ENCODE measurements at regions not wholly inside any gene's neighbourhood (a gene's known extent, or its start where the extent isn't known, plus 50 kb on each side); places are given as distances from the start of the nearest gene placed in this dataset.
A peak's percentile ranks its signal among the peaks of the same experiment; 100 is the strongest.

GRCh38 chr12:91339106-91339505 lies 156.5 kb upstream of the DCN start:
- DNase-seq (ENCODE audit: low read depth in 2 of 3, low spot score in 2 of 3) = no peak

GRCh38 chr12:91335699-91336098 lies 153.1 kb upstream of the DCN start:
- no peak for DNase-seq (ENCODE audit: low read depth in 2 of 3, low spot score in 2 of 3)

GRCh38 chr12:91333966-91334365 lies 151.3 kb upstream of the DCN start:
- DNase-seq (ENCODE audit: low read depth in 2 of 3, low spot score in 2 of 3) = no peak

GRCh38 chr12:91332302-91332701 lies 149.7 kb upstream of the DCN start:
- DNase-seq (ENCODE audit: low read depth in 2 of 3, low spot score in 2 of 3) = no peak

- DNase-seq (ENCODE audit: low read depth in 2 of 3, low spot score in 2 of 3) = no peak
These were observed 148.8 kb upstream of the DCN start for GRCh38 chr12:91331371-91331770.

- no peak for DNase-seq (ENCODE audit: low read depth in 2 of 3, low spot score in 2 of 3)
These were observed 145.8 kb upstream of the DCN start for GRCh38 chr12:91328451-91328850.

- DNase-seq (ENCODE audit: low read depth in 2 of 3, low spot score in 2 of 3) = no peak
These were observed 145.3 kb upstream of the DCN start for GRCh38 chr12:91327889-91328288.

GRCh38 chr12:91327131-91327530 lies 144.5 kb upstream of the DCN start:
- DNase-seq (ENCODE audit: low read depth in 2 of 3, low spot score in 2 of 3) = no peak

- DNase-seq (ENCODE audit: low read depth in 2 of 3, low spot score in 2 of 3) = peak in 2 of 3 experiments; percentile 2 to 10
These were observed 143.7 kb upstream of the DCN start for GRCh38 chr12:91326058-91327027.

GRCh38 chr12:91320999-91321398 lies 138.4 kb upstream of the DCN start:
- no peak for DNase-seq (ENCODE audit: low read depth in 2 of 3, low spot score in 2 of 3)

GRCh38 chr12:91319071-91319760 lies 136.6 kb upstream of the DCN start:
- no peak for DNase-seq (ENCODE audit: low read depth in 2 of 3, low spot score in 2 of 3)

GRCh38 chr12:91317306-91317705 lies 134.7 kb upstream of the DCN start:
- DNase-seq (ENCODE audit: low read depth in 2 of 3, low spot score in 2 of 3) = no peak

- DNase-seq (ENCODE audit: low read depth in 2 of 3, low spot score in 2 of 3) = no peak
These were observed 134.3 kb upstream of the DCN start for GRCh38 chr12:91316907-91317269.

GRCh38 chr12:91316161-91316906 lies 133.7 kb upstream of the DCN start:
- no peak for DNase-seq (ENCODE audit: low read depth in 2 of 3, low spot score in 2 of 3)

GRCh38 chr12:91311081-91311480 lies 128.5 kb upstream of the DCN start:
- no peak for DNase-seq (ENCODE audit: low read depth in 2 of 3, low spot score in 2 of 3)

GRCh38 chr12:91309450-91309849 lies 126.8 kb upstream of the DCN start:
- DNase-seq (ENCODE audit: low read depth in 2 of 3, low spot score in 2 of 3) = no peak

- no peak for DNase-seq (ENCODE audit: low read depth in 2 of 3, low spot score in 2 of 3)
These were observed 125.5 kb upstream of the DCN start for GRCh38 chr12:91307957-91308670.

- no peak for DNase-seq (ENCODE audit: low read depth in 2 of 3, low spot score in 2 of 3)
These were observed 107.7 kb upstream of the DCN start for GRCh38 chr12:91290354-91290753.

- no peak for DNase-seq (ENCODE audit: low read depth in 2 of 3, low spot score in 2 of 3)
These were observed 107.3 kb upstream of the DCN start for GRCh38 chr12:91289906-91290305.

- no peak for DNase-seq (ENCODE audit: low read depth in 2 of 3, low spot score in 2 of 3)
These were observed 106.5 kb upstream of the DCN start for GRCh38 chr12:91289072-91289471.

GRCh38 chr12:91287753-91288152 lies 105.1 kb upstream of the DCN start:
- DNase-seq (ENCODE audit: low read depth in 2 of 3, low spot score in 2 of 3) = no peak
